K562 (cell line): ENCODE measurements at regions not wholly inside any gene's neighbourhood (a gene's known extent, or its start where the extent isn't known, plus 50 kb on each side); places are given as distances from the start of the nearest gene placed in this dataset.

Source experiments
- E2F1 ChIP-seq: sonication (generic); formaldehyde crosslinking; IDR thresholded peaks from 2 replicates; pipeline ENCODE4 v1.8.1; 2023; ENCODE audit warnings: mild to moderate bottlenecking, missing genetic modification reagents, moderate library complexity
- FOXK2 ChIP-seq, 2 experiments: fragments of 450-650 bp; IDR thresholded peaks in 1 of 2; conservative IDR thresholded peaks in 1 of 2; 2 replicates each; pipeline ENCODE4 v1.6.1; 2016; ENCODE audit warnings: low read depth in 2 of 2, mild to moderate bottlenecking in 1 of 2
- GTF2F1 ChIP-seq: IDR thresholded peaks from 2 replicates; pipeline ENCODE4 v1.6.1; 2011; ENCODE audit warnings: low read depth, low read length, improper control_type of control experiment
- GTF3C2 ChIP-seq: IDR thresholded peaks from 3 replicates; pipeline ENCODE4 v1.6.1; 2011; ENCODE audit warnings: borderline replicate concordance, mild to moderate bottlenecking, moderate library complexity; ENCODE audit not compliant: insufficient read length; ENCODE audit errors: extremely low read depth
- HCFC1 ChIP-seq: IDR thresholded peaks from 2 replicates; pipeline ENCODE4 v1.6.1; 2012; ENCODE audit warnings: low read depth, low read length, improper control_type of control experiment
- HINFP ChIP-seq: fragments of 450-650 bp; conservative IDR thresholded peaks from 2 replicates; pipeline ENCODE4 v1.6.1; 2016; ENCODE audit warnings: missing genetic modification characterization, low read depth, mild to moderate bottlenecking, control low read depth, missing compliant biosample characterization
- HLTF ChIP-seq: fragments of 450-650 bp; IDR thresholded peaks from 2 replicates; pipeline ENCODE4 v1.6.1; 2016
- KDM5B ChIP-seq: fragments of 200-600 bp; sonication (generic); IDR thresholded peaks from 2 replicates; pipeline ENCODE4 v1.6.1; 2012; ENCODE audit warnings: low read depth, mild to moderate bottlenecking, moderate library complexity, low read length, control low read depth, inconsistent platforms; ENCODE audit not compliant: insufficient replicate concordance
- LCOR ChIP-seq: sonication (generic); formaldehyde crosslinking; IDR thresholded peaks from 2 replicates; pipeline ENCODE4 v1.8.0; 2022; ENCODE audit warnings: mild to moderate bottlenecking, missing genetic modification reagents
- MYBL2 ChIP-seq, 2 experiments: fragments of 450-650 bp in 1 of 2; sonication (generic) in 1 of 2; formaldehyde crosslinking in 1 of 2; IDR thresholded peaks; 2 replicates each; pipeline versions ENCODE4 v1.6.1 to v1.8.1; 2017 to 2022; ENCODE audit warnings: borderline replicate concordance in 1 of 2, inconsistent platforms in 1 of 2, low read depth in 1 of 2, mild to moderate bottlenecking in 1 of 2, missing genetic modification reagents in 1 of 2, moderate library complexity in 1 of 2
- NELFE ChIP-seq: IDR thresholded peaks from 2 replicates; pipeline ENCODE4 v1.6.1; 2011; ENCODE audit warnings: mild to moderate bottlenecking; ENCODE audit not compliant: insufficient read depth, insufficient read length
- NFRKB ChIP-seq: fragments of 450-650 bp; IDR thresholded peaks from 2 replicates; pipeline ENCODE4 v1.6.1; 2016; ENCODE audit warnings: low read depth
- NR3C1 ChIP-seq: sonication (generic); formaldehyde crosslinking; IDR thresholded peaks from 2 replicates; pipeline ENCODE4 v1.8.1; 2022; ENCODE audit warnings: missing genetic modification reagents
- PKNOX1 ChIP-seq: fragments of 450-650 bp; IDR thresholded peaks from 2 replicates; pipeline ENCODE4 v1.6.1; 2016
- SMARCB1 ChIP-seq: IDR thresholded peaks from 2 replicates; pipeline ENCODE4 v1.6.1; 2011; ENCODE audit warnings: improper control_type of control experiment, low read depth; ENCODE audit not compliant: insufficient read length
- TRIM24 ChIP-seq, 2 experiments: fragments of 450-650 bp; IDR thresholded peaks; 2 replicates each; pipeline ENCODE4 v1.6.1; 2016
- TRIM28 ChIP-seq: fragments of 450-650 bp; IDR thresholded peaks from 2 replicates; pipeline ENCODE4 v1.6.1; 2017
- XRCC5 ChIP-seq: fragments of 200-400 bp; formaldehyde crosslinking; IDR thresholded peaks from 2 replicates; pipeline ENCODE4 v1.6.1; 2017; ENCODE audit warnings: low read depth, mild to moderate bottlenecking, low read length
- TF ChIP-seq, protein P1 (sequence below): fragments of 250-450 bp; sonication (Bioruptor Pico); IDR thresholded peaks from 2 replicates; pipeline ENCODE4 v1.8.0; 2022; ENCODE audit warnings: moderate library complexity, mild to moderate bottlenecking, inconsistent platforms
- TF ChIP-seq, protein P2 (sequence below): fragments of 150-350 bp; conservative IDR thresholded peaks from 2 replicates; pipeline ENCODE4 v1.6.1; 2014; ENCODE audit warnings: low read length

GRCh38 chr7:18262058-18262457, 233.5 kb upstream of the HDAC9 start (continued):
- TF ChIP-seq E2F1 (no peak), GTF2F1 (no peak), TRIM28 (peak; percentile 96), HCFC1 (no peak), NELFE (no peak), HLTF (no peak), TRIM24 (IDR thresholded peaks at IDR 0.05) (peak; percentile 55 to 76; a peak in 3 of 4 replicates), GTF3C2 (no peak), XRCC5 (no peak), LCOR (CRISPR knock-in tag) (no peak), KDM5B (no peak), PKNOX1 (0 out of 2 replicates have a peak, but pooled peaks have one; percentile 18), MYBL2 (IDR thresholded peaks at IDR 0.05; ENCODE audit: low read depth) (no peak), MYBL2 (CRISPR knock-in tag; IDR thresholded peaks at IDR 0.05; ENCODE audit: borderline replicate concordance) (no peak), NR3C1 (no peak), HINFP (tag) (no peak), FOXK2 (conservative IDR thresholded peaks at IDR 0.05 in 1 of 2, IDR thresholded peaks at IDR 0.05 in 1 of 2; ENCODE audit: low read depth in 2 of 2) (no peak), SMARCB1 (no peak), NFRKB (no peak)
- TF ChIP-seq, protein P1, sequence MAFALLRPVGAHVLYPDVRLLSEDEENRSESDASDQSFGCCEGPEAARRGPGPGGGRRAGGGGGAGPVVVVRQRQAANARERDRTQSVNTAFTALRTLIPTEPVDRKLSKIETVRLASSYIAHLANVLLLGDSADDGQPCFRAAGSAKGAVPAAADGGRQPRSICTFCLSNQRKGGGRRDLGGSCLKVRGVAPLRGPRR (CRISPR knock-in tag): no peak
- TF ChIP-seq, protein P2, sequence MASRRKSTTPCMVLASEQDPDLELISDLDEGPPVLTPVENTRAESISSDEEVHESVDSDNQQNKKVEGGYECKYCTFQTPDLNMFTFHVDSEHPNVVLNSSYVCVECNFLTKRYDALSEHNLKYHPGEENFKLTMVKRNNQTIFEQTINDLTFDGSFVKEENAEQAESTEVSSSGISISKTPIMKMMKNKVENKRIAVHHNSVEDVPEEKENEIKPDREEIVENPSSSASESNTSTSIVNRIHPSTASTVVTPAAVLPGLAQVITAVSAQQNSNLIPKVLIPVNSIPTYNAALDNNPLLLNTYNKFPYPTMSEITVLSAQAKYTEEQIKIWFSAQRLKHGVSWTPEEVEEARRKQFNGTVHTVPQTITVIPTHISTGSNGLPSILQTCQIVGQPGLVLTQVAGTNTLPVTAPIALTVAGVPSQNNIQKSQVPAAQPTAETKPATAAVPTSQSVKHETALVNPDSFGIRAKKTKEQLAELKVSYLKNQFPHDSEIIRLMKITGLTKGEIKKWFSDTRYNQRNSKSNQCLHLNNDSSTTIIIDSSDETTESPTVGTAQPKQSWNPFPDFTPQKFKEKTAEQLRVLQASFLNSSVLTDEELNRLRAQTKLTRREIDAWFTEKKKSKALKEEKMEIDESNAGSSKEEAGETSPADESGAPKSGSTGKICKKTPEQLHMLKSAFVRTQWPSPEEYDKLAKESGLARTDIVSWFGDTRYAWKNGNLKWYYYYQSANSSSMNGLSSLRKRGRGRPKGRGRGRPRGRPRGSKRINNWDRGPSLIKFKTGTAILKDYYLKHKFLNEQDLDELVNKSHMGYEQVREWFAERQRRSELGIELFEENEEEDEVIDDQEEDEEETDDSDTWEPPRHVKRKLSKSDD: no peak
